Brain microvascular endothelial cell (primary cell): ENCODE measurements at regions not wholly inside any gene's neighbourhood (a gene's known extent, or its start where the extent isn't known, plus 50 kb on each side); places are given as distances from the start of the nearest gene placed in this dataset.
"Not testable (repeated sequence)": the region's sequence is repeated elsewhere in the genome, so short reads cannot be mapped to it uniquely, and the experiment has no call there.

ENCODE experiments used
- DNase-seq: peaks from one replicate; pipeline ENCODE4 v3.0.0-alpha.2; 2020
- H3K27ac ChIP-seq: fragments of 250-450 bp; sonication (Bioruptor Pico); 2 replicates; pipeline ENCODE4 v1.5.1; 2020; ENCODE audit warnings: mild to moderate bottlenecking, moderate library complexity
- H3K27me3 ChIP-seq: fragments of 250-450 bp; sonication (Bioruptor Pico); replicated peaks from 2 replicates; pipeline ENCODE4 v1.5.1; 2020; ENCODE audit warnings: mild to moderate bottlenecking
- H3K36me3 ChIP-seq: fragments of 250-450 bp; sonication (Bioruptor Pico); replicated peaks from 2 replicates; pipeline ENCODE4 v1.5.1; 2020; ENCODE audit warnings: mild to moderate bottlenecking
- H3K4me3 ChIP-seq: 2 replicates; pipeline ENCODE4 v1.5.1; 2011; ENCODE audit warnings: low read depth, mild to moderate bottlenecking, control low read depth, low read length, moderate library complexity
- CTCF ChIP-seq: IDR thresholded peaks from 2 replicates; pipeline ENCODE4 v1.5.1; 2011; ENCODE audit warnings: low read depth, mild to moderate bottlenecking, moderate library complexity, low read length, control low read depth, inconsistent platforms; ENCODE audit errors: missing control alignments
- in situ Hi-C: cut with HindIII; loops from 2 replicates; pipeline ENCODE4 v1.10.0; 2017; ENCODE audit warnings: low sequenced_read_pairs, low pct_ligation_motif_present

DNA sequence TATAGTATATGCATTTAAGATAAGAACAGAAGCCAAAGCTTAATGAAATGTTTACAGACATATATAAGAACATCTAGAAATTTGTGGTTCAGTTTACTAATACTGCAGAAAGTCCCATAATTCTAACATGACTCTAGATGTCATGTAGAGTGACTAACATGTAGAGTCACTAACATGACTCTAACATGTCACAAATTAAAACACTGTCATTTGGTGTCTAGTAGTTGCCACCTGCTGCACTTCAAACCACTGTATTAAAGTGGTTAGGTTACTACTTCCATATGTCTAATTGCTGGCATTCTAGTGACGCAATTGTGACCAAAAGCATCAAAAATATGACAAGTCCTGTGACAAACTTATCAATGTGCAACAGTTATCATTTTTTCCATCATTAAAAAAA lies 100.2 kb upstream of the WDR75 start:
- TF ChIP-seq CTCF = no peak
- in situ Hi-C loops = no loop called here
- H3K27ac ChIP-seq = no peak overlapping the region

DNA sequence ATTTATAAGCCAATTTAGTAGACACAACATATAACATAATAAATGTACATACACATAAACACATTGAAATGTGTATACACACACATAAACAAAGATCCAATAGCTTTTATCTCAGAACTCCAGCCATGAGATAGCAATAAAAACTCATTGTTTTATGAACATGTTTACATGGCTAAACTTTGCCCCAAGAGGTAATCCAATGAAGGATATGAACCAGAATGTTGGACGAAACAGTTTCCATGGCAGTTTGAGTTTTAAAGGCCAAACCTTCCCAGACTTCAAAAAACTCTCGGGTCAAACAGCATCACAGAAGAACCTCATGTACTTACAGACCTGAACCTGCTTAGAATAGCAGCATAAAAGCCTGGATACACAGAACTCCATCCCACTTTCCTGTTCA lies 97.2 kb upstream of the WDR75 start:
- Histone ChIP-seq H3K4me3 (no peak overlapping the region), H3K36me3 (no peaks in the 10 kb centered on the region), H3K27me3 (no peaks in the 10 kb centered on the region), H3K27ac (no peak overlapping the region)
- DNase-seq = no peak
- no peak for TF ChIP-seq CTCF
- in situ Hi-C loops = no loop called here

More for the DNA sequence above, 100.2 kb upstream of the WDR75 start:
- Histone ChIP-seq H3K36me3 (no peaks in the 10 kb centered on the region), H3K27me3 (no peaks in the 10 kb centered on the region), H3K4me3 (no peak overlapping the region)
- DNase-seq = no peak

GRCh38 chr2:189347540-189347939 lies 93.7 kb upstream of the WDR75 start:
- peak; percentile 95 for DNase-seq
- in situ Hi-C loops = no loop called here
- no peaks in the 10 kb centered on the region for H3K36me3 ChIP-seq
- H3K27me3 ChIP-seq = no peaks in the 10 kb centered on the region
- peak overlapping the region; percentile 88 for H3K27ac ChIP-seq
- peak; percentile 47 for TF ChIP-seq CTCF
- no peak overlapping the region for H3K4me3 ChIP-seq

DNA sequence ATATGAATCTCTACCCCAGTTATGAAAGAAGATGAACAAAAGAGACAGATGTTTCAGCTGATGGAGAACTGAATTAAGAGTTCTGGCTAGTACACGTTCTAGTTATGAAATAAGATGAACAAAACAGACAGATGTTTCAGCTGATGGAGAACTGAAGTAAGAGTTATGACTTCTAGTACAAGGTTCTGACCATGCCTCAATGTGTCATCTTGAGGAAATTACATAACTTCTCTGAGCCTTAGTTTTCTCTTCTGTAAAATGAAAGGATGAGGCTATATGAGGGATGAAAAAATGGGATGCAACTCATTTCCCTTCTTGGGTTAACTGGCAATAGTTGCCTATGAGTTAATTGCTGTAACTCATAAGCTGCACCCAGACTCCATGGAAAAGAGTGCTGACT lies 92.9 kb upstream of the WDR75 start:
- Histone ChIP-seq H3K27ac (peak overlapping the region; percentile 88), H3K36me3 (no peaks in the 10 kb centered on the region), H3K4me3 (no peak overlapping the region), H3K27me3 (no peaks in the 10 kb centered on the region)
- in situ Hi-C loops = no loop called here
- no peak for DNase-seq
- no peak for TF ChIP-seq CTCF

GRCh38 chr2:189350540-189351209 lies 90.6 kb upstream of the WDR75 start:
- Histone ChIP-seq H3K27me3 (no peaks in the 10 kb centered on the region), H3K36me3 (no peaks in the 10 kb centered on the region), H3K27ac (peak overlapping the region; percentile 79), H3K4me3 (no peak overlapping the region)
- in situ Hi-C loops = no loop called here
- no peak for TF ChIP-seq CTCF
- DNase-seq = peak; percentile 92

GRCh38 chr2:189351933-189352332 lies 89.3 kb upstream of the WDR75 start:
- H3K27ac ChIP-seq, H3K4me3 ChIP-seq, in situ Hi-C loops, DNase-seq, H3K36me3 ChIP-seq, H3K27me3 ChIP-seq: not testable (repeated sequence)

DNA sequence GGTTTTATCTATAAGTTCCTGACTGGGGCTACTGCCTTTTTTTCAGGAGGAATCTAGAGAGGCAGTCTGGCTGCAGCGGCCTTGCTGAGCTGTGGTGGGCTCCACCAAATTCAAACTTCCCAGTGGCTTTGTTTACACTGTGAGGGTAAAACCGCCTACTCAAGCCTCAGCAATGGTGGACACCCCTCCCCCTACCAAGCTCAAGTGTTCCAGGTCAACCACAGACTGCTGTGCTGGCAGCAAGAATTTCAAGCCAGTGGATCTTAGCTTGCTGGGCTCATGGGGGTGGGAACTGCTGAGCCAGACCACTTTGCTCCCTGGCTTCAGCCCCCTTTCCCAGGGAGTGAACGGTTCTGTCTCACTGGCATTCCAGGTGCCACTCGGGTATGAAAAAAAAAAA lies 83.9 kb upstream of the WDR75 start:
- in situ Hi-C loops, H3K27me3 ChIP-seq, H3K27ac ChIP-seq, H3K36me3 ChIP-seq, H3K4me3 ChIP-seq: not testable (repeated sequence)
- peak; percentile 73 for DNase-seq
